Stimulated activated CD8-positive, alpha-beta memory T cell treated with anti-CD3 and anti-CD28 coated beads, Interleukin-15, amount 100 ng/mL, for 1 hour (primary cell): ENCODE measurements at regions not wholly inside any gene's neighbourhood (a gene's known extent, or its start where the extent isn't known, plus 50 kb on each side); places are given as distances from the start of the nearest gene placed in this dataset.

Source experiments
- DNase-seq: peaks from one replicate; pipeline ENCODE4 v3.0.0-alpha.2; 2020; ENCODE audit warnings: low read depth

GRCh38 chr20:60510356-60510755 lies 552.1 kb downstream of the CDH26 start:
- no peak for DNase-seq

- no peak for DNase-seq
These were observed 554.2 kb downstream of the CDH26 start for GRCh38 chr20:60512443-60512842.

- DNase-seq = no peak
These were observed 554.9 kb downstream of the CDH26 start for GRCh38 chr20:60513141-60513540.

- no peak for DNase-seq
These were observed 558.2 kb downstream of the CDH26 start for GRCh38 chr20:60516442-60516841.

- DNase-seq = no peak
These were observed 559.8 kb downstream of the CDH26 start for GRCh38 chr20:60518022-60518421.

- DNase-seq = no peak
These were observed 567.2 kb downstream of the CDH26 start for GRCh38 chr20:60525397-60525796.

GRCh38 chr20:60527656-60528055 lies 569.4 kb downstream of the CDH26 start:
- no peak for DNase-seq

- no peak for DNase-seq
These were observed 569.9 kb downstream of the CDH26 start for GRCh38 chr20:60528141-60528540.

GRCh38 chr20:60529149-60529548 lies 570.9 kb downstream of the CDH26 start:
- DNase-seq = no peak

GRCh38 chr20:60535211-60535610 lies 577.0 kb downstream of the CDH26 start:
- DNase-seq = no peak

- DNase-seq = no peak
These were observed 582.4 kb downstream of the CDH26 start for GRCh38 chr20:60540591-60540990.

GRCh38 chr20:60541991-60542390 lies 583.8 kb downstream of the CDH26 start:
- DNase-seq = no peak

- no peak for DNase-seq
These were observed 585.4 kb downstream of the CDH26 start for GRCh38 chr20:60543598-60543997.

GRCh38 chr20:60553095-60553494 lies 594.9 kb downstream of the CDH26 start:
- no peak for DNase-seq

GRCh38 chr20:60558486-60558885 lies 600.3 kb downstream of the CDH26 start:
- no peak for DNase-seq

- no peak for DNase-seq
These were observed 601.2 kb downstream of the CDH26 start for GRCh38 chr20:60559462-60559861.

- DNase-seq = no peak
These were observed 602.8 kb downstream of the CDH26 start for GRCh38 chr20:60561052-60561451.

- DNase-seq = no peak
These were observed 606.9 kb downstream of the CDH26 start for GRCh38 chr20:60565083-60565482.

GRCh38 chr20:60565551-60565950 lies 607.3 kb downstream of the CDH26 start:
- DNase-seq = no peak

- DNase-seq = no peak
These were observed 610.9 kb downstream of the CDH26 start for GRCh38 chr20:60569116-60569515.

- no peak for DNase-seq
These were observed 612.5 kb downstream of the CDH26 start for GRCh38 chr20:60570481-60571277.

GRCh38 chr20:60573003-60573680 lies 614.9 kb downstream of the CDH26 start:
- DNase-seq = no peak

- DNase-seq = no peak
These were observed 618.0 kb downstream of the CDH26 start for GRCh38 chr20:60576236-60576635.
